CD14-positive monocyte (primary cell): ENCODE measurements at regions not wholly inside any gene's neighbourhood (a gene's known extent, or its start where the extent isn't known, plus 50 kb on each side); places are given as distances from the start of the nearest gene placed in this dataset.

Experiments
- DNase-seq, 3 donors: peaks; one replicate each; pipeline ENCODE4 v3.0.0-alpha.2; 2011 to 2022
- H2AFZ ChIP-seq: 2 replicates; pipeline ENCODE4 v1.6.0; 2012; ENCODE audit warnings: mild to moderate bottlenecking, low read depth, low read length, inconsistent platforms; ENCODE audit not compliant: insufficient read depth, poor library complexity, severe bottlenecking
- H3K27ac ChIP-seq, 2 donors: 1 replicate in 1 of 2; 2 replicates in 1 of 2; pipeline ENCODE4 v1.5.1; 2012 to 2013; ENCODE audit warnings: low read length in 2 of 2, control low read depth in 1 of 2, inconsistent platforms in 1 of 2, low read depth in 1 of 2, mild to moderate bottlenecking in 1 of 2
- H3K27me3 ChIP-seq, 2 donors: one replicate each; pipeline versions ENCODE4 v1.6.0 to v1.6.1; 2011 to 2013; ENCODE audit warnings: low read length in 2 of 2; ENCODE audit not compliant: control insufficient read depth in 2 of 2, insufficient read depth in 2 of 2
- H3K36me3 ChIP-seq, 2 donors: replicated peaks in 1 of 2; 1 replicate in 1 of 2; 2 replicates in 1 of 2; pipeline versions ENCODE4 v1.5.1 to v1.6.1; 2012 to 2013; ENCODE audit warnings: low read length in 2 of 2, control low read depth in 1 of 2, inconsistent platforms in 1 of 2, mild to moderate bottlenecking in 1 of 2; ENCODE audit not compliant: insufficient read depth in 2 of 2, control insufficient read depth in 1 of 2
- H3K4me1 ChIP-seq, 2 donors: 1 replicate in 1 of 2; 2 replicates in 1 of 2; pipeline versions ENCODE4 v1.5.1 to v1.6.1; 2012 to 2013; ENCODE audit warnings: low read length in 2 of 2, control low read depth in 1 of 2, inconsistent platforms in 1 of 2, mild to moderate bottlenecking in 1 of 2, moderate library complexity in 1 of 2; ENCODE audit not compliant: insufficient read depth in 2 of 2, control insufficient read depth in 1 of 2
- H3K4me2 ChIP-seq: replicated peaks from 2 replicates; pipeline ENCODE3; 2012; ENCODE audit warnings: low read length, moderate library complexity, mild to moderate bottlenecking; ENCODE audit not compliant: poor library complexity, severe bottlenecking; ENCODE audit errors: extremely low read depth
- H3K4me3 ChIP-seq, 3 experiments: fragments of 200-600 bp in 1 of 3; sonication (generic) in 1 of 3; replicated peaks in 1 of 3; 1 replicate in 2 of 3; 2 replicates in 1 of 3; pipeline ENCODE4 v1.5.1; 2011 to 2013; ENCODE audit warnings: low read length in 3 of 3, mild to moderate bottlenecking in 3 of 3, control low read depth in 2 of 3, low read depth in 2 of 3, inconsistent platforms in 1 of 3, moderate library complexity in 1 of 3
- H3K79me2 ChIP-seq: 2 replicates; pipeline ENCODE4 v1.6.0; 2012; ENCODE audit warnings: mild to moderate bottlenecking, control low read depth, inconsistent platforms, low read length, moderate library complexity; ENCODE audit not compliant: insufficient read depth
- H3K9ac ChIP-seq: 2 replicates; pipeline ENCODE4 v1.6.0; 2017; ENCODE audit warnings: low read length, mild to moderate bottlenecking; ENCODE audit not compliant: insufficient read depth, poor library complexity, severe bottlenecking
- H3K9me3 ChIP-seq, 2 donors: replicated peaks in 1 of 2; 1 replicate in 1 of 2; 2 replicates in 1 of 2; pipeline versions ENCODE4 v1.5.1 to v1.6.1; 2012 to 2013; ENCODE audit warnings: low read length in 2 of 2, control low read depth in 1 of 2; ENCODE audit not compliant: control insufficient read depth in 1 of 2, insufficient read depth in 1 of 2
- H4K20me1 ChIP-seq: 2 replicates; pipeline ENCODE4 v1.6.0; 2012; ENCODE audit warnings: mild to moderate bottlenecking, low read length, control low read depth, moderate library complexity; ENCODE audit not compliant: insufficient read depth
- H3K27ac Mint-ChIP-seq, 7 donors: one replicate each; pipeline ENCODE4 v1.8.0; 2020; ENCODE audit warnings: mild to moderate bottlenecking in 7 of 7, mixed read lengths in 7 of 7, moderate library complexity in 6 of 7, inconsistent platforms in 2 of 7
- H3K27me3 Mint-ChIP-seq, 3 donors: one replicate each; pipeline ENCODE4 v1.8.0; 2021 to 2022; ENCODE audit warnings: low read depth in 3 of 3, mild to moderate bottlenecking in 3 of 3, mixed read lengths in 3 of 3, moderate library complexity in 3 of 3, inconsistent platforms in 1 of 3
- H3K36me3 Mint-ChIP-seq, 2 donors: one replicate each; pipeline ENCODE4 v1.8.0; 2020; ENCODE audit warnings: mixed read lengths in 2 of 2, inconsistent platforms in 1 of 2, mild to moderate bottlenecking in 1 of 2
- H3K4me1 Mint-ChIP-seq: one replicate; pipeline ENCODE4 v1.8.0; 2020; ENCODE audit warnings: mild to moderate bottlenecking, mixed read lengths
- H3K4me3 Mint-ChIP-seq, 2 donors: one replicate each; pipeline ENCODE4 v1.8.0; 2020; ENCODE audit warnings: mild to moderate bottlenecking in 2 of 2, mixed read lengths in 2 of 2, moderate library complexity in 1 of 2
- H3K9me3 Mint-ChIP-seq, 7 donors: one replicate each; pipeline ENCODE4 v1.8.0; 2020 to 2022; ENCODE audit warnings: mixed read lengths in 7 of 7, mild to moderate bottlenecking in 6 of 7, moderate library complexity in 6 of 7, inconsistent platforms in 2 of 7
- WGBS: methylation state at CpG from one replicate; pipeline ENCODE4 v1.1.5; 2013; ENCODE audit warnings: missing lambda C conversion rate; ENCODE audit not compliant: insufficient coverage; 5-methylcytosine and 5-hydroxymethylcytosine counted together
- intact Hi-C, 2 donors: fragments of 100-400 bp; cut with micrococcal nuclease; formaldehyde crosslinking; loops; one replicate each; pipeline versions ENCODE4 v1.15.0 to v1.15.1; 2023
- TF ChIP-seq, protein P1 (sequence below): fragments of 200-600 bp; IDR thresholded peaks from one replicate; pipeline ENCODE4 v1.8.0; 2022; ENCODE audit warnings: antibody characterized with exemption, mild to moderate bottlenecking

DNA sequence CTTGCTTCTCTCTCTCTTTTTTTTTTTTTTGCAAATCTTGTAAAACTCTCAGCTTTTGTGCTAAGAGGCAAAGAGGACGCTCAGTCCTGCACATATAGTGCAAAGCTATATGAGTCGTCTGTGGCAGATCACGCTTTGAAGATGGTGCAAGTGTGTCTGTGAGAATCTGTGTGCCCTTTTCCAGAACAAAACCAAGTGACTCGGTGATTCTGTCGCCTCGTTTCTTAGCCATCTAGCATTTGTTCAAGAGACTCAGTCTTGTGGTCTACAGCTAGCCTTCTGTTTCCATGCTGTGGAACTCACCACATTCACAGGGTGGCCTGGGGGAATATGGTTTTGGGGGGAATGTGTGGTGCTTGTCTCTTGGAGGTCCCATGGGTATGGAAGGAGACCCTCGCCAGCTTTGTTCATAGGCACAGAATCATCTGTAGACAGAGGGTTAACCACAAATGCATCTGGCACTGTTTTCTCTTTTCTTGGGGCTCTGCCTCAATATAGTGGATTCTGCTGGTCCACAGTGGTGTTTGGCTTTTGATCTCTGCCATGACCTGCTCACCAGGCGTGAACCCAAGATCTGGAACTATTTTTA, 82.1 kb downstream of the C9orf152 start:
- Histone ChIP-seq H3K9me3 (no peaks in the 10 kb centered on the region), H2AFZ (peak overlapping the region; percentile 27), H3K27ac (no peak overlapping the region), H3K9ac (no peak overlapping the region), H3K27me3 (no peaks in the 10 kb centered on the region), H3K36me3 (no peaks in the 10 kb centered on the region), H3K79me2 (peaks cover 62% of the 10 kb centered on the region), H3K4me3 (no peak overlapping the region), H3K4me2 (no peak overlapping the region), H4K20me1 (no peaks in the 10 kb centered on the region), H3K4me1 (peaks cover 33 to 34% of the 10 kb centered on the region in 2 donors)
- TF ChIP-seq, protein P1, sequence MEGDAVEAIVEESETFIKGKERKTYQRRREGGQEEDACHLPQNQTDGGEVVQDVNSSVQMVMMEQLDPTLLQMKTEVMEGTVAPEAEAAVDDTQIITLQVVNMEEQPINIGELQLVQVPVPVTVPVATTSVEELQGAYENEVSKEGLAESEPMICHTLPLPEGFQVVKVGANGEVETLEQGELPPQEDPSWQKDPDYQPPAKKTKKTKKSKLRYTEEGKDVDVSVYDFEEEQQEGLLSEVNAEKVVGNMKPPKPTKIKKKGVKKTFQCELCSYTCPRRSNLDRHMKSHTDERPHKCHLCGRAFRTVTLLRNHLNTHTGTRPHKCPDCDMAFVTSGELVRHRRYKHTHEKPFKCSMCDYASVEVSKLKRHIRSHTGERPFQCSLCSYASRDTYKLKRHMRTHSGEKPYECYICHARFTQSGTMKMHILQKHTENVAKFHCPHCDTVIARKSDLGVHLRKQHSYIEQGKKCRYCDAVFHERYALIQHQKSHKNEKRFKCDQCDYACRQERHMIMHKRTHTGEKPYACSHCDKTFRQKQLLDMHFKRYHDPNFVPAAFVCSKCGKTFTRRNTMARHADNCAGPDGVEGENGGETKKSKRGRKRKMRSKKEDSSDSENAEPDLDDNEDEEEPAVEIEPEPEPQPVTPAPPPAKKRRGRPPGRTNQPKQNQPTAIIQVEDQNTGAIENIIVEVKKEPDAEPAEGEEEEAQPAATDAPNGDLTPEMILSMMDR: no peak
- Mint-ChIP-seq H3K9me3 (no peaks in the 10 kb centered on the region), H3K27me3 (peaks cover 0 to 3% (median 0%) of the 10 kb centered on the region in 3 donors), H3K36me3 (no peaks in the 10 kb centered on the region), H3K4me3 (no peak overlapping the region), H3K27ac (peak overlapping the region in 1 of 7 donors; percentile 50), H3K4me1 (peaks cover 41% of the 10 kb centered on the region)
- 49% methylated on average over 6 of the region's 8 CpGs for WGBS
- DNase-seq: no peak
- intact Hi-C loops: no loop called here

DNA sequence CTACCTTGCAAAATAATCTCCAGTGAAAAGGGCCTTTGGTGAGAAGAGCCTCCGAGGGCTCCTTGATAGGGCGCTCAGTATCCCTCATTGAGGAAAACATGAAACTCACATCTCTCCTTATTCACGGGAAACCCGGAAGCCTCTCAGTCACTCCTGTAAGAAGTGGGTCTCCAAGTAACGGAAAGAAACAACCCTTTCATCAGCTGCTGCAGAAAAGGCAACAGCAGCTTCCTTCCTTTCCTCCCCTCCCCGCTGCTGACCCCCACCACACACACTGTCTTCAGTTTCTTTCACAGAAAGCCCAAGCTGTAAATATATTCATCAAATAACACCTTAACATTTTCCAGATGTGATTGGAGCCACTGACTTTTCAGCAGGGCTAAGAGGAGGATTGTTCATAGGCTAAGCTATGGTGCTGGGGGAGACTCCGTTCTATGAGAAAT, 81.4 kb downstream of the C9orf152 start:
- Histone ChIP-seq H2AFZ (peak overlapping the region; percentile 27), H3K4me1 (peaks cover 33 to 34% of the 10 kb centered on the region in 2 donors), H3K9me3 (no peaks in the 10 kb centered on the region), H3K27ac (no peak overlapping the region), H4K20me1 (no peaks in the 10 kb centered on the region), H3K27me3 (no peaks in the 10 kb centered on the region), H3K4me2 (peak overlapping the region; percentile 3), H3K79me2 (peaks cover 60% of the 10 kb centered on the region), H3K4me3 (no peak overlapping the region), H3K9ac (no peak overlapping the region), H3K36me3 (no peaks in the 10 kb centered on the region)
- Mint-ChIP-seq H3K4me1 (peaks cover 41% of the 10 kb centered on the region), H3K27ac (peak overlapping the region in 1 of 7 donors; percentile 4), H3K4me3 (peak overlapping the region in 1 of 2 donors; percentile 20), H3K9me3 (no peaks in the 10 kb centered on the region), H3K27me3 (peaks cover 0 to 3% (median 0%) of the 10 kb centered on the region in 3 donors), H3K36me3 (no peaks in the 10 kb centered on the region)
- 23% methylated on average over 3 of the region's 7 CpGs for WGBS
- no peak for DNase-seq
- intact Hi-C loops: no loop called here
- TF ChIP-seq, protein P1: no peak
